HepG2 (cell line): ENCODE measurements at regions not wholly inside any gene's neighbourhood (a gene's known extent, or its start where the extent isn't known, plus 50 kb on each side); places are given as distances from the start of the nearest gene placed in this dataset.

Source experiments
- ELF3 ChIP-seq: IDR thresholded peaks from 2 replicates; pipeline ENCODE4 v1.6.1; 2016; ENCODE audit warnings: missing genetic modification reagents, missing compliant biosample characterization
- ESRRA ChIP-seq: sonication (generic); formaldehyde crosslinking; IDR thresholded peaks from 2 replicates; pipeline ENCODE4 v1.5.1; 2020; ENCODE audit warnings: mild to moderate bottlenecking, low read depth, missing genetic modification reagents
- PHB2 ChIP-seq: fragments of 450-650 bp; IDR thresholded peaks from 2 replicates; pipeline ENCODE4 v1.6.1; 2018; ENCODE audit not compliant: partially characterized antibody
- POLR2AphosphoS5 ChIP-seq: IDR thresholded peaks from 2 replicates; pipeline ENCODE4 v1.6.1; 2012; ENCODE audit warnings: low read depth, low read length
- RORA ChIP-seq: sonication (generic); formaldehyde crosslinking; IDR thresholded peaks from 2 replicates; pipeline ENCODE4 v1.5.0; 2020; ENCODE audit warnings: mild to moderate bottlenecking, missing genetic modification reagents, moderate library complexity
- TBL1XR1 ChIP-seq: fragments of 150-350 bp; IDR thresholded peaks from 2 replicates; pipeline ENCODE4 v1.6.1; 2014; ENCODE audit warnings: borderline replicate concordance, low read length; ENCODE audit not compliant: partially characterized antibody
- ZBTB7A ChIP-seq: sonication (generic); formaldehyde crosslinking; IDR thresholded peaks from 2 replicates; pipeline ENCODE4 v1.8.0; 2022; ENCODE audit warnings: mild to moderate bottlenecking, missing genetic modification reagents
- TF ChIP-seq, protein P1 (sequence below): sonication (generic); formaldehyde crosslinking; IDR thresholded peaks from 2 replicates; pipeline ENCODE4 v1.5.0; 2020; ENCODE audit warnings: mild to moderate bottlenecking, missing genetic modification reagents, moderate library complexity
- TF ChIP-seq, protein P2 (sequence below): sonication (generic); formaldehyde crosslinking; IDR thresholded peaks from 2 replicates; pipeline ENCODE4 v1.4.0; 2020; ENCODE audit warnings: missing genetic modification reagents

DNA sequence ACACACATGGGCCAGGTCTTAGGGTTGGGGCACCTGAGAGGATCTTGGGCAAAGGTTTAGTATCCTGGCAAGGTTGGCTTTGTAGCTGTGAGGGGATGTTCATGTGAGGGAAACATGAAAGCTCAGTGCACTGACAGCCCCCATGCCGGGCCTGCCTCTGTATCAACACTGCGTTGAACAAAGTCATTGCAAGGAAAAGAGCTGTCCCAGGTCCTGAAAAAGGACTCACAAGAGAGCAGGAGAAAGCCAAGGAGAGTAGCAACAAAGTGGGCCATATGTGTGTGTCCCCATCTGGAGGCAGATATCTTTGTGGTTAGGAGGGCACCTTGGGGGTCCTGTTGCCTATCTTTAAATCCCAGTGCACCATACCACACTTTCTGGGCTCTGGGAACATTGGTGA is 237.8 kb upstream of the THSD7B start:
- TF ChIP-seq ZBTB7A (CRISPR knock-in tag): no peak
- no peak for TF ChIP-seq RORA
- TF ChIP-seq, protein P1, sequence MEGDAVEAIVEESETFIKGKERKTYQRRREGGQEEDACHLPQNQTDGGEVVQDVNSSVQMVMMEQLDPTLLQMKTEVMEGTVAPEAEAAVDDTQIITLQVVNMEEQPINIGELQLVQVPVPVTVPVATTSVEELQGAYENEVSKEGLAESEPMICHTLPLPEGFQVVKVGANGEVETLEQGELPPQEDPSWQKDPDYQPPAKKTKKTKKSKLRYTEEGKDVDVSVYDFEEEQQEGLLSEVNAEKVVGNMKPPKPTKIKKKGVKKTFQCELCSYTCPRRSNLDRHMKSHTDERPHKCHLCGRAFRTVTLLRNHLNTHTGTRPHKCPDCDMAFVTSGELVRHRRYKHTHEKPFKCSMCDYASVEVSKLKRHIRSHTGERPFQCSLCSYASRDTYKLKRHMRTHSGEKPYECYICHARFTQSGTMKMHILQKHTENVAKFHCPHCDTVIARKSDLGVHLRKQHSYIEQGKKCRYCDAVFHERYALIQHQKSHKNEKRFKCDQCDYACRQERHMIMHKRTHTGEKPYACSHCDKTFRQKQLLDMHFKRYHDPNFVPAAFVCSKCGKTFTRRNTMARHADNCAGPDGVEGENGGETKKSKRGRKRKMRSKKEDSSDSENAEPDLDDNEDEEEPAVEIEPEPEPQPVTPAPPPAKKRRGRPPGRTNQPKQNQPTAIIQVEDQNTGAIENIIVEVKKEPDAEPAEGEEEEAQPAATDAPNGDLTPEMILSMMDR (CRISPR knock-in tag): no peak
- no peak for TF ChIP-seq ELF3 (CRISPR knock-in tag)
- TF ChIP-seq ESRRA: no peak
- no peak for TF ChIP-seq POLR2AphosphoS5
- TF ChIP-seq TBL1XR1: no peak
- TF ChIP-seq PHB2: no peak
- TF ChIP-seq, protein P2, sequence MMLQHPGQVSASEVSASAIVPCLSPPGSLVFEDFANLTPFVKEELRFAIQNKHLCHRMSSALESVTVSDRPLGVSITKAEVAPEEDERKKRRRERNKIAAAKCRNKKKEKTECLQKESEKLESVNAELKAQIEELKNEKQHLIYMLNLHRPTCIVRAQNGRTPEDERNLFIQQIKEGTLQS (CRISPR knock-in tag): no peak
